GM23338 (cell line): ENCODE measurements at regions not wholly inside any gene's neighbourhood (a gene's known extent, or its start where the extent isn't known, plus 50 kb on each side); places are given as distances from the start of the nearest gene placed in this dataset.

Source experiments
- ATAC-seq: fragments of 200-7000 bp; cut with Tn5 transposase; 3 replicates; pipeline ENCODE4 v1.9.1; 2020
- DNase-seq: peaks from one replicate; pipeline ENCODE4 v3.0.0-alpha.2; 2015; ENCODE audit warnings: low spot score
- H2AFZ ChIP-seq: fragments of 200-600 bp; sonication (generic); 2 replicates; pipeline ENCODE4 v1.8.0; 2016; ENCODE audit warnings: antibody characterized with exemption, mild to moderate bottlenecking, moderate library complexity
- H3F3A ChIP-seq: fragments of 200-600 bp; sonication (generic); replicated peaks from 2 replicates; pipeline ENCODE4 v1.8.0; 2017; ENCODE audit warnings: antibody characterized with exemption, mixed run types, low read depth
- H3K27ac ChIP-seq: fragments of 200-600 bp; sonication (generic); 2 replicates; pipeline ENCODE4 v1.6.1; 2016; ENCODE audit warnings: low read depth
- H3K27me3 ChIP-seq: fragments of 200-600 bp; sonication (generic); 2 replicates; pipeline ENCODE4 v1.8.0; 2016; ENCODE audit warnings: mild to moderate bottlenecking, mixed run types, moderate library complexity; ENCODE audit not compliant: insufficient read depth
- H3K36me3 ChIP-seq: fragments of 200-600 bp; sonication (generic); 2 replicates; pipeline ENCODE4 v1.8.0; 2016; ENCODE audit warnings: mild to moderate bottlenecking; ENCODE audit not compliant: insufficient read depth
- H3K4me1 ChIP-seq: fragments of 200-600 bp; sonication (generic); 2 replicates; pipeline ENCODE4 v1.8.0; 2016; ENCODE audit warnings: mild to moderate bottlenecking, moderate library complexity; ENCODE audit not compliant: insufficient read depth
- H3K4me2 ChIP-seq: fragments of 200-600 bp; sonication (generic); 2 replicates; pipeline ENCODE4 v1.7.1; 2017; ENCODE audit warnings: mixed run types
- H3K4me3 ChIP-seq: fragments of 200-600 bp; sonication (generic); 2 replicates; pipeline ENCODE4 v1.6.1; 2016; ENCODE audit warnings: mixed run types
- H3K79me2 ChIP-seq: fragments of 200-600 bp; sonication (generic); replicated peaks from 2 replicates; pipeline ENCODE4 v1.8.0; 2017; ENCODE audit warnings: mild to moderate bottlenecking; ENCODE audit not compliant: insufficient read depth
- H3K9me2 ChIP-seq: fragments of 200-600 bp; sonication (generic); 2 replicates; pipeline ENCODE4 v1.8.0; 2017; ENCODE audit not compliant: insufficient read depth
- H4K20me1 ChIP-seq: fragments of 200-600 bp; sonication (generic); replicated peaks from 2 replicates; pipeline ENCODE4 v1.8.0; 2017; ENCODE audit warnings: mild to moderate bottlenecking; ENCODE audit not compliant: insufficient read depth
- H3K27ac Mint-ChIP-seq: 2 replicates; pipeline ENCODE4 v1.8.0; 2020; ENCODE audit warnings: inconsistent platforms, mild to moderate bottlenecking, moderate library complexity, mixed read lengths
- H3K27me3 Mint-ChIP-seq: 3 replicates; pipeline ENCODE4 v1.8.0; 2022; ENCODE audit warnings: low read depth, mild to moderate bottlenecking, moderate library complexity, mixed read lengths, inconsistent platforms; ENCODE audit not compliant: insufficient read depth, poor library complexity
- H3K36me3 Mint-ChIP-seq: 3 replicates; pipeline ENCODE4 v1.8.0; 2021; ENCODE audit warnings: low read depth, mild to moderate bottlenecking, inconsistent platforms, moderate library complexity, mixed read lengths
- H3K4me1 Mint-ChIP-seq: 3 replicates; pipeline ENCODE4 v1.8.0; 2020; ENCODE audit warnings: mild to moderate bottlenecking, inconsistent platforms, mixed read lengths
- H3K4me3 Mint-ChIP-seq: 3 replicates; pipeline ENCODE4 v1.8.0; 2021; ENCODE audit warnings: moderate library complexity, mild to moderate bottlenecking, inconsistent platforms, mixed read lengths
- H3K9me3 Mint-ChIP-seq: 3 replicates; pipeline ENCODE4 v1.8.0; 2020; ENCODE audit warnings: moderate library complexity, mild to moderate bottlenecking, inconsistent platforms, mixed read lengths
- CREB1 ChIP-seq: fragments of 250-450 bp; sonication (Bioruptor Pico); IDR thresholded peaks from 2 replicates; pipeline ENCODE4 v1.5.0; 2020; ENCODE audit warnings: low read depth, mild to moderate bottlenecking, moderate library complexity
- ETS1 ChIP-seq: IDR thresholded peaks from 2 replicates; pipeline ENCODE4 v1.6.1; 2016; ENCODE audit warnings: antibody characterized with exemption
- EZH2 ChIP-seq: fragments of 200-600 bp; sonication (generic); IDR thresholded peaks from one replicate; pipeline ENCODE4 v1.8.0; 2017; ENCODE audit warnings: antibody characterized with exemption, mild to moderate bottlenecking, low read depth; ENCODE audit not compliant: unreplicated experiment
- EZH2phosphoT487 ChIP-seq: fragments of 200-600 bp; sonication (generic); IDR thresholded peaks from one replicate; pipeline ENCODE4 v1.8.1; 2018; ENCODE audit warnings: antibody characterized with exemption; ENCODE audit not compliant: unreplicated experiment
- JUNB ChIP-seq: IDR thresholded peaks from one replicate; pipeline ENCODE4 v1.6.1; 2016; ENCODE audit warnings: antibody characterized with exemption; ENCODE audit not compliant: unreplicated experiment
- NANOG ChIP-seq: IDR thresholded peaks from 2 replicates; pipeline ENCODE4 v1.6.1; 2016; ENCODE audit warnings: antibody characterized with exemption, borderline replicate concordance
- STAT1 ChIP-seq: IDR thresholded peaks from one replicate; pipeline ENCODE4 v1.6.1; 2016; ENCODE audit warnings: antibody characterized with exemption; ENCODE audit not compliant: unreplicated experiment
- ZNF114 ChIP-seq: fragments of 250-450 bp; sonication (Bioruptor Pico); IDR thresholded peaks from 2 replicates; pipeline ENCODE4 v1.5.0; 2020; ENCODE audit warnings: mild to moderate bottlenecking, moderate library complexity
- ZNF331 ChIP-seq: fragments of 250-450 bp; sonication (Bioruptor Pico); IDR thresholded peaks from 2 replicates; pipeline ENCODE4 v1.5.0; 2020; ENCODE audit warnings: low read depth, mild to moderate bottlenecking, moderate library complexity
- TF ChIP-seq, protein P1 (sequence below): IDR thresholded peaks from one replicate; pipeline ENCODE4 v1.6.1; 2018; ENCODE audit warnings: antibody characterized with exemption; ENCODE audit not compliant: unreplicated experiment

DNA sequence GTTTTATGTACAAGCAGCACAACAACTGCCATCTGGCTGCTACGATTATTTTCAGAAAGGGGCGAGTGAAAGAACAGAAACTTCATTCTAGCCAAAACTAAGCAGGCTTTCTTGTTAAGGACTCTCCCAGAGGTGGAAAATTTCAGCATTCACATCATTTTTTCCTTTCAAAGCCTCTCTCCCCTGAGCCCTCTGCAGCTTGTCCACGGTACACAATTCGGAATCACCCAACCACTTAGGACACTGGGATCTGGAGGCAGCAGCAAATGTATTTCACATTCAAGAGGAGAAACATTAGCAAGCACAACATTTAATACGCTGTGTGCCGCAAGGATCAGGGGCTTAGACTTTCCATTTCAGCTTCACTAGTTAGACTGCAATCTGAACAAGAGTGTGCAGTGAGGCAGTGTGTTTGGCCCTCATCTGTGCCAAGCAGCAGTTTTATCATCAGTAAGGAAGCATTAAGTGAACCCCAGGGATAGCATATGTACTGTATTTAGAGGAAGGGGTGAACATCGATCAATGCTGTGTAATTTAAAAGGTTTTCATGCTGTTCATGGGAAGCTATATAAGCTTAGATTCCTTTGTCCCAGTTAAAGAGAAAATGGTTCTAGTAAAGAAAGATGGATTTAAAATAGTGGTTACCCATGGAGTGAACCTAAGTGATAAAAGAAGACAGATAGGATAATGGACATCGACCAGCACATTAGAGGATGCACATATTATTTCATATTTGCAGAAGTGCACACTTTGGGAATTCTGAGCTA lies 504.9 kb downstream of the TBL1XR1 start (continued):
- TF ChIP-seq, protein P1, sequence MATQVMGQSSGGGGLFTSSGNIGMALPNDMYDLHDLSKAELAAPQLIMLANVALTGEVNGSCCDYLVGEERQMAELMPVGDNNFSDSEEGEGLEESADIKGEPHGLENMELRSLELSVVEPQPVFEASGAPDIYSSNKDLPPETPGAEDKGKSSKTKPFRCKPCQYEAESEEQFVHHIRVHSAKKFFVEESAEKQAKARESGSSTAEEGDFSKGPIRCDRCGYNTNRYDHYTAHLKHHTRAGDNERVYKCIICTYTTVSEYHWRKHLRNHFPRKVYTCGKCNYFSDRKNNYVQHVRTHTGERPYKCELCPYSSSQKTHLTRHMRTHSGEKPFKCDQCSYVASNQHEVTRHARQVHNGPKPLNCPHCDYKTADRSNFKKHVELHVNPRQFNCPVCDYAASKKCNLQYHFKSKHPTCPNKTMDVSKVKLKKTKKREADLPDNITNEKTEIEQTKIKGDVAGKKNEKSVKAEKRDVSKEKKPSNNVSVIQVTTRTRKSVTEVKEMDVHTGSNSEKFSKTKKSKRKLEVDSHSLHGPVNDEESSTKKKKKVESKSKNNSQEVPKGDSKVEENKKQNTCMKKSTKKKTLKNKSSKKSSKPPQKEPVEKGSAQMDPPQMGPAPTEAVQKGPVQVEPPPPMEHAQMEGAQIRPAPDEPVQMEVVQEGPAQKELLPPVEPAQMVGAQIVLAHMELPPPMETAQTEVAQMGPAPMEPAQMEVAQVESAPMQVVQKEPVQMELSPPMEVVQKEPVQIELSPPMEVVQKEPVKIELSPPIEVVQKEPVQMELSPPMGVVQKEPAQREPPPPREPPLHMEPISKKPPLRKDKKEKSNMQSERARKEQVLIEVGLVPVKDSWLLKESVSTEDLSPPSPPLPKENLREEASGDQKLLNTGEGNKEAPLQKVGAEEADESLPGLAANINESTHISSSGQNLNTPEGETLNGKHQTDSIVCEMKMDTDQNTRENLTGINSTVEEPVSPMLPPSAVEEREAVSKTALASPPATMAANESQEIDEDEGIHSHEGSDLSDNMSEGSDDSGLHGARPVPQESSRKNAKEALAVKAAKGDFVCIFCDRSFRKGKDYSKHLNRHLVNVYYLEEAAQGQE = no peak
- TF ChIP-seq CREB1 (CRISPR knock-in tag) (no peak), JUNB (no peak), EZH2 (no peak), ETS1 (no peak), NANOG (no peak), STAT1 (no peak), ZNF114 (no peak)

DNA sequence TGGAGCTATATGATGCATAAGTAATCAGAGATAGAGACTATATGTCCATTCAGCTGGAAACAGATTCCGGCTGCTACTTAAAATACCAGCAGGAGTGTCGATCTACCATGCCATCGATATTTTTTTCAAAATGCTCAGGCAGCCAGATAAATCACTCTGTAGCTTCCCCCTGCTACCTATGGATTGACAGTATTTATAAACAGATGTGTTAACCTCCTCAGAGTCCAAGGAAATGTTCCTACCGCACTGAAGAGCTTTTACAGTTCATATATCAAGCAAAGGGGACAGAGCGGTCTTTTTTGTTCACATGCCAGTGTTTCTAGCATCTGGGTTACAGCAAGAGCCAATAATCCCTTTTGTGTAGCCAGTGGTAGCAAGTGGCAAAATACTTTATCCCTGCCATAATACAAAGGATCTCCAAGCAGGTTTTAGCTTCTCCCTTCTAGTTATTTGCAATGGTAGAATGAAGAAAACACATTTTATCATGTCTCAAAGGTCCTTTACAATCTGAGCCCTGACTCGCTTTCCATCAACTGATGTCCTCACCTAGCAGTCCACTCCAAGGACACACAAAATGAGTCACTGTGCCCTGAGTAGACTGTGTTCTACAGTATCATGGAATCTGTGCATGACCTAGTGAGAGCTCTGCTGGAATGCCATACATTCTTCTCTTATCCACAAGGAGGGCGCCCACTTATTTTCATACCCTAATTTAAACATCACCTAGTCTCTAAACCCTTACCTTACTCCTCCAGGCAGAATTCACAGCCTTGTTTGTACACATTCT lies 507.0 kb downstream of the TBL1XR1 start:
- Mint-ChIP-seq H3K36me3 (no peaks in the 10 kb centered on the region), H3K27ac (no peak overlapping the region; the same call in 1 of the 2 replicates)
- no peak for DNase-seq

More for the DNA sequence above, 507.0 kb downstream of the TBL1XR1 start:
- Mint-ChIP-seq H3K4me1 (no peaks in the 10 kb centered on the region), H3K4me3 (no peak overlapping the region), H3K9me3 (no peaks in the 10 kb centered on the region), H3K27me3 (no peaks in the 10 kb centered on the region)
- H4K20me1 ChIP-seq = no peaks in the 10 kb centered on the region
- no peaks in the 10 kb centered on the region for H3F3A ChIP-seq
- 0 out of 2 replicates have a peak, but pooled peaks cover 4% of the 10 kb centered on the region for H3K9me2 ChIP-seq
- H3K79me2 ChIP-seq = no peaks in the 10 kb centered on the region
- H2AFZ ChIP-seq = no peak overlapping the region
- H3K4me2 ChIP-seq = no peak overlapping the region
- H3K4me1 ChIP-seq = no peaks in the 10 kb centered on the region
- no peaks in the 10 kb centered on the region for H3K27me3 ChIP-seq
- no peak overlapping the region for H3K27ac ChIP-seq
- no peak for TF ChIP-seq ZNF114
- no peak for TF ChIP-seq ZNF331 (CRISPR knock-in tag)
- no peak for TF ChIP-seq EZH2phosphoT487
- no peak overlapping the region for H3K4me3 ChIP-seq
- no peaks in the 10 kb centered on the region for H3K36me3 ChIP-seq
- ATAC-seq = no peak
